ENCODE measurements at regions not wholly inside any gene's neighbourhood (a gene's known extent, or its start where the extent isn't known, plus 50 kb on each side); places are given as distances from the start of the nearest gene placed in this dataset.

DNA sequence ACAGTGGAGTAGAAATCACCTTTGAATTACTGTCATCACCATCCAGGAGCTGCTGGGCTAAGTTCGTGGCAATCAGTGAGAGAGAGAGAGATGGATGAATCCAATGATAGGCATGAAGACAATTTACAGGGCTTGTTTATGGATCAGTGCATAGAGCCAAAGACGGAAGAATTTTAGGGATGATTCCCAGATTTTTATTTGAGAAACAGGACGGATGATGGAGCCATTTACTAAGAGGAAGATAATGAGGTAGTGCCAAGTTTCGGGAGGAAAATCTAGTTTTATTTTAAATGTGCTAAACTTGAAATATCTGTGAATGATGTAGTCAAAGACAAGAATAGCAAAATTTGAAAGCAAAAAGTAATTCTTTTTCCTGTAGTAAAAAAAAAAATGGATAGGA is 394.2 kb upstream of the PAPPA start:
- no peak for DNase-seq
- Histone ChIP-seq H3K36me3 (no peaks in the 10 kb centered on the region), H3K4me3 (ENCODE audit: low read depth, low read length) (no peak overlapping the region), H3K4me1 (no peaks in the 10 kb centered on the region), H3K27me3 (no peaks in the 10 kb centered on the region), H3K9me3 (no peaks in the 10 kb centered on the region)
- TF ChIP-seq CTCF (IDR thresholded peaks at IDR 0.05; ENCODE audit: low read depth, low read length), result no peak

DNA sequence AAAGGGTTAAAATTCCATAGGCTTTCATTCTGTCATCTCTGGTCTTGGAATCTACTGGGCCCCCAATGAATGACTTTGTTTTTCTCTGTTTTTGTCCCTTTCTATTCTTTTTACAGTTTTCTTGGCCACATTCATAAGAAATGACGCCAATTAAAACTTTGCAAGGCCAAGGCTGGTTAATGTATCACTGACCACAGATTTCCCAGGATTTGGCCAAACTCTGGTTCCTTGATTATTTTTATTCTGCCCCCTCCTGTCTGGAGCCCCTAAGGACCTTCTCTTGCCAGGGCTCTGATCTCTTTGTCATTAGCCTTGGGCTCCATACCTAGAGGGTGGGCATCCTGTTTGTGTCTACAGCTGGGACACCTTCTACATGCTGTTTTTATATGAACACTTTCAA is 388.9 kb upstream of the PAPPA start:
- no peaks in the 10 kb centered on the region for H3K4me1 ChIP-seq
- H3K36me3 ChIP-seq, result no peaks in the 10 kb centered on the region
- H3K9me3 ChIP-seq, result no peaks in the 10 kb centered on the region
- H3K27me3 ChIP-seq, result no peaks in the 10 kb centered on the region
- H3K4me3 ChIP-seq (ENCODE audit: low read depth, low read length), result no peak overlapping the region
- no peak for TF ChIP-seq CTCF (IDR thresholded peaks at IDR 0.05; ENCODE audit: low read depth, low read length)
- no peak for DNase-seq

- TF ChIP-seq CTCF (IDR thresholded peaks at IDR 0.05; ENCODE audit: low read depth, low read length), result no peak
- no peaks in the 10 kb centered on the region for H3K9me3 ChIP-seq
Observed at GRCh38 chr9:115765060-115765459, 388.5 kb upstream of the PAPPA start.

DNA sequence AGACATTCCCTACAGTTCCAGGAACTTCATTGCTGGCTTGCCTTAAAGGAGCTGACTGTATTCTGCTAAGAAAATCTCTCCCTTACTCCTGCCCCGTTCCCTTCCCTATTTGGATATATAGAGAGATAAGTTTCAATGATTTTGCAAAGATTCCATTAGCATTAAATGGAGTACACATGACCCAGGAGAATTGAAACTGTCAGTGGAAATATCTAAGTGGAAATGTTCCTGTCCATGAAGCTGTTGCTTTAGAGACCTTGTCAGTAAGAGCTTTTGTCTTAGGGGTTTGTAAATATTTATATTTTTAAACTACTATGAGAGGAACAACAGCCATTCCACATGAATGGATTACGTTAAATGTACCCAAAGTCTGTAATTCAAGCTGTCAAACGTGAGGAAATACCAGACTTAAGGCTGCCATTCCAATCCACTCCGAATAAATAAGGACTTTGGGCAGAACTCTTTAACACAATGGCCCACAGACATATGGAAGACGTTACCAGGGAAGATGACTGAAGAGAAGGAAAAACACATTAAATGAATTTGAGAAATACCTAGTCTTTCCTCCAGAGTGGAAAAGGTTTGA is 387.1 kb upstream of the PAPPA start:
- TF ChIP-seq CTCF (IDR thresholded peaks at IDR 0.05; ENCODE audit: low read depth, low read length), result no peak
- Histone ChIP-seq H3K4me1 (no peaks in the 10 kb centered on the region), H3K4me3 (ENCODE audit: low read depth, low read length) (no peak overlapping the region), H3K27me3 (no peaks in the 10 kb centered on the region), H3K36me3 (no peaks in the 10 kb centered on the region), H3K9me3 (no peaks in the 10 kb centered on the region)
- DNase-seq, result no peak

More at GRCh38 chr9:115765060-115765459, 388.5 kb upstream of the PAPPA start:
- Histone ChIP-seq H3K4me1 (no peaks in the 10 kb centered on the region), H3K4me3 (ENCODE audit: low read depth, low read length) (no peak overlapping the region), H3K36me3 (no peaks in the 10 kb centered on the region), H3K27me3 (no peaks in the 10 kb centered on the region)
- DNase-seq, result no peak

- no peak for DNase-seq
- no peak overlapping the region for H3K4me3 ChIP-seq (ENCODE audit: low read depth, low read length)
- no peaks in the 10 kb centered on the region for H3K4me1 ChIP-seq
- H3K27me3 ChIP-seq, result no peaks in the 10 kb centered on the region
- no peak for TF ChIP-seq CTCF (IDR thresholded peaks at IDR 0.05; ENCODE audit: low read depth, low read length)
- H3K36me3 ChIP-seq, result no peaks in the 10 kb centered on the region
- H3K9me3 ChIP-seq, result no peaks in the 10 kb centered on the region
Observed at GRCh38 chr9:115770521-115770920, 383.1 kb upstream of the PAPPA start.

DNA sequence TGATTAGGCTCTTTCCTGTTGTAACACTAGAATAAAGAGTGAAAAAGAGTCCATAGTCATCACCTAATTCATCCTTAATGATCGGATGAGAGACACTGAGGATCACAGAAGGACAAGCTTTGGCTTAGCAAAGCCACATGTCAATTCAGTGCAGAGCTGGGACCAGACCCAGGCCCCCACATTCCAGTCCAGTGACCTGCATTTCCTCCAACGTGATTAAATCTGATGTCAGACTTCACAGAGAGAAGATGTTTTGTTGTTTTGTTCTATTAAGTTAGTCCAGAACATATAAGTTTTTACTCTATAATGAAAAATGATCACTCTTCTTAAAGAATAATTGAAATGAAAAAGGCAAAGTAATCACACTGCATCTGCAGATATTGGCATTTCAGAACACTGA is 377.9 kb upstream of the PAPPA start:
- TF ChIP-seq CTCF (IDR thresholded peaks at IDR 0.05; ENCODE audit: low read depth, low read length), result no peak
- no peak for DNase-seq

More for the DNA sequence above, 377.9 kb upstream of the PAPPA start:
- H3K4me1 ChIP-seq, result no peaks in the 10 kb centered on the region
- no peaks in the 10 kb centered on the region for H3K9me3 ChIP-seq
- no peaks in the 10 kb centered on the region for H3K36me3 ChIP-seq
- H3K27me3 ChIP-seq, result no peaks in the 10 kb centered on the region
- H3K4me3 ChIP-seq (ENCODE audit: low read depth, low read length), result no peak overlapping the region
